Naive B cell (primary cell): ENCODE measurements at regions not wholly inside any gene's neighbourhood (a gene's known extent, or its start where the extent isn't known, plus 50 kb on each side); places are given as distances from the start of the nearest gene placed in this dataset.
"Not testable (repeated sequence)": the region's sequence is repeated elsewhere in the genome, so short reads cannot be mapped to it uniquely, and the experiment has no call there.

ENCODE experiments used
- ATAC-seq, 2 donors: fragments of 150-1000 bp; cut with Tn5 transposase; 2 replicates each; pipeline ENCODE4 v1.10.0; 2021; ENCODE audit warnings: low read depth in 2 of 2, mild to moderate bottlenecking in 2 of 2, moderate library complexity in 2 of 2
- DNase-seq: peaks from one replicate; pipeline ENCODE4 v3.0.0; 2022
- H3K27ac Mint-ChIP-seq, 6 donors: one replicate each; pipeline ENCODE4 v1.8.0; 2020 to 2022; ENCODE audit warnings: mild to moderate bottlenecking in 6 of 6, mixed read lengths in 6 of 6, moderate library complexity in 5 of 6, inconsistent platforms in 2 of 6
- H3K27me3 Mint-ChIP-seq, 3 donors: one replicate each; pipeline ENCODE4 v1.8.0; 2021 to 2022; ENCODE audit warnings: mixed read lengths in 3 of 3, mild to moderate bottlenecking in 1 of 3
- H3K36me3 Mint-ChIP-seq, 2 donors: one replicate each; pipeline ENCODE4 v1.8.0; 2020 to 2022; ENCODE audit warnings: mixed read lengths in 2 of 2, inconsistent platforms in 1 of 2, mild to moderate bottlenecking in 1 of 2
- H3K4me1 Mint-ChIP-seq, 3 donors: one replicate each; pipeline ENCODE4 v1.8.0; 2020 to 2022; ENCODE audit warnings: mixed read lengths in 3 of 3, inconsistent platforms in 1 of 3, mild to moderate bottlenecking in 1 of 3, moderate library complexity in 1 of 3
- H3K4me3 Mint-ChIP-seq, 8 donors: one replicate each; pipeline ENCODE4 v1.8.0; 2020 to 2022; ENCODE audit warnings: mild to moderate bottlenecking in 8 of 8, mixed read lengths in 8 of 8, moderate library complexity in 8 of 8, inconsistent platforms in 2 of 8
- H3K9me3 Mint-ChIP-seq, 7 donors: one replicate each; pipeline ENCODE4 v1.8.0; 2020 to 2022; ENCODE audit warnings: mixed read lengths in 7 of 7, mild to moderate bottlenecking in 5 of 7, inconsistent platforms in 2 of 7, moderate library complexity in 1 of 7

DNA sequence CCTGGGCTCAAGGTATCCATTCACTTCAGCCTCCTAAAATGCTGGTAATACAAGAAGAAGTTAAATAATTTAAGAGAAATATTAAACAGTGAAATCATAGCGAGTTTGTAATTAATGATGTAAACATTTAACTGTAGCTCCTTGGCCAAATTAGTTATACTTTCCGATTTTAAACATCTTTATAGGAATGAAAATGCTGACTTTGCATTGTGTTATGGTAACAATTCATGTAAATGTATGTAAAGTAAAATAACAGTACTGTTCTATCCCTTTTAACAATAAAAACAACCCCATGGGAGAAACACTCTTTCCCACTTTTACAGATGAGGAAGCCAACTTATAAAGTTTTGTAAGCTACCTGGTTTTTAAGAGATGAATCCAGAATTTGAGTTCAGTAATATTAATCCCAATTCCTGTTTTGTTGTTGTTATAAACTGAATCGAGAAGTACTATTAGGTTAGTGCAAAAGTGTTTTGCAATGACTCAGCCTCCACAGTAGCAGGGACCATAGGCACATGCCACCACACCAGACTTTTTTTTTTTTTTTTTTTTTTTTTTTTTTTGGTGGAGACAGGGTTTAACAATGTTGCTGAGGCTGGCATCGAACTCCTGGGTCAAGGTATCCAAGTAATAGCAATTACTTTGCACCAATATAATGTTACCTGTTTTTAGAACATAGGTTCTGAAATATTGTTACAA, 1360.4 kb downstream of the BRINP3 start:
- no peak overlapping the region for H3K27ac Mint-ChIP-seq
- ATAC-seq (no peak), DNase-seq (no peak)
- peaks cover 0 to 3% (median 0%) of the 10 kb centered on the region in 7 donors for H3K9me3 Mint-ChIP-seq
- H3K27me3 Mint-ChIP-seq = no peaks in the 10 kb centered on the region
- H3K4me1 Mint-ChIP-seq = no peaks in the 10 kb centered on the region
- no peak overlapping the region for H3K4me3 Mint-ChIP-seq
- no peaks in the 10 kb centered on the region for H3K36me3 Mint-ChIP-seq

DNA sequence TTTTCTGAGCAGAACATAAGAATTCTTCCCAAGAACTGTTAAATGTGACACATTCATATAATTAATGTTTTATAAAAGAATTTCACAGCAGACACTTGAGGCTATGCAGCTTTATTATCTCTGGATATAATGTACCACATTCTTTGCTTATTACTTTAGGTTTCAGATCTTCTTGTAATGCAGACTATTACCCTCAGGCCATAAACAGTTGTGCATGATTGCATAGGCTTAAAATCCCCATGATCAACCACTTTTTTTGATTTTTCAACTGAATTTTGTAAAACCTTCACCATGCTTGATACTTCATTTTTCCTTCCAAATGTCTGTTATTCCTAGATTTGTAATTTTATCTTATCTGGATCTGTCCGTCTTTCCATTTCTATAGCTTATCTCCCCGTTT, 1355.7 kb downstream of the BRINP3 start:
- H3K9me3 Mint-ChIP-seq = peaks cover 0 to 16% (median 3%) of the 10 kb centered on the region in 7 donors
- no peaks in the 10 kb centered on the region for H3K4me1 Mint-ChIP-seq
- ATAC-seq = no peak
- H3K27me3 Mint-ChIP-seq = no peaks in the 10 kb centered on the region
- no peak overlapping the region for H3K4me3 Mint-ChIP-seq
- H3K36me3 Mint-ChIP-seq = no peaks in the 10 kb centered on the region
- no peak for DNase-seq
- H3K27ac Mint-ChIP-seq = no peak overlapping the region

DNA sequence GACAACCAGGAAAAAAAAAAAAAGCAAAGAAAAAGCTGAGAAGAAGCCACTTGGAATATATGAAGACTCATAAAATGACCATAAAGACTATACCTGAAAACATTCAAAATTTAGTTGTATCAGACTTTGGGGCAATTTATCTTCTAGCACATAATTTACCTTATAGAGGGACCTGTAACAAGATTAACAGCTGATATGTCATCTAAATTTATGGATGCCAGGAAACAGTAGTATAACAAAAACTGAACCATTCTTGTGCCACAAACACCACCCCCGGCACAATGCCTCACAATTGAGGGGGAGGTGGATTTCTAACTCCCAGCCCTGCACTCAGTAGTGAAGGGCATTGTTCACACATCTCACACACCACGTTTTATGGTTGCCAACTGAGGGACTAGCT, 1352.0 kb downstream of the BRINP3 start:
- no peaks in the 10 kb centered on the region for H3K4me1 Mint-ChIP-seq
- no peaks in the 10 kb centered on the region for H3K27me3 Mint-ChIP-seq
- DNase-seq (no peak), ATAC-seq (no peak)
- H3K4me3 Mint-ChIP-seq = no peak overlapping the region
- peaks cover 0 to 16% (median 3%) of the 10 kb centered on the region in 7 donors for H3K9me3 Mint-ChIP-seq
- no peaks in the 10 kb centered on the region for H3K36me3 Mint-ChIP-seq
- no peak overlapping the region for H3K27ac Mint-ChIP-seq

- peaks cover 0 to 11% (median 0%) of the 10 kb centered on the region in 7 donors for H3K9me3 Mint-ChIP-seq
- no peak overlapping the region for H3K27ac Mint-ChIP-seq
- no peaks in the 10 kb centered on the region for H3K4me1 Mint-ChIP-seq
- DNase-seq (no peak), ATAC-seq (no peak)
- no peak overlapping the region for H3K4me3 Mint-ChIP-seq
- H3K27me3 Mint-ChIP-seq = no peaks in the 10 kb centered on the region
- no peaks in the 10 kb centered on the region for H3K36me3 Mint-ChIP-seq
Measured at GRCh38 chr1:189131576-189131975, 1346.1 kb downstream of the BRINP3 start.

DNA sequence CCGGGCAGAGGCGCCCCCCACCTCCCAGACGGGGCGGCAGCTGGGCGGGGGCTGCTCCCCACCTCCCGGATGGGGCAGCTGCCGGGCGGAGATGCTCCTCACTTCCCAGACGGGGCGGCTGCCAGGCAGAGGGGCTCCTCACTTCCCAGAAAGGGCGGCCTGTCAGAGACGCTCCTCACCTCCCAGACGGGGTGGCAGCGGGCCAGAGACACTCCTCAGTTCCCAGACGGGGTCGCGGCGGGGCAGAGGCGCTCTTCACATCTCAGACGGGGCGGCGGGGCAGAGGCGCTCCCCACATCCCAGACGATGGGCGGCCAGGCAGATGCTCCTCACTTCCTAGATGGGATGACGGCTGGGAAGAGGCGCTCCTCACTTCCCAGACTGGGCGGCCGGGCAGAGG, 1337.9 kb downstream of the BRINP3 start:
- DNase-seq, ATAC-seq, H3K27ac Mint-ChIP-seq, H3K9me3 Mint-ChIP-seq, H3K27me3 Mint-ChIP-seq, H3K4me3 Mint-ChIP-seq, H3K36me3 Mint-ChIP-seq, H3K4me1 Mint-ChIP-seq: not testable (repeated sequence)

DNA sequence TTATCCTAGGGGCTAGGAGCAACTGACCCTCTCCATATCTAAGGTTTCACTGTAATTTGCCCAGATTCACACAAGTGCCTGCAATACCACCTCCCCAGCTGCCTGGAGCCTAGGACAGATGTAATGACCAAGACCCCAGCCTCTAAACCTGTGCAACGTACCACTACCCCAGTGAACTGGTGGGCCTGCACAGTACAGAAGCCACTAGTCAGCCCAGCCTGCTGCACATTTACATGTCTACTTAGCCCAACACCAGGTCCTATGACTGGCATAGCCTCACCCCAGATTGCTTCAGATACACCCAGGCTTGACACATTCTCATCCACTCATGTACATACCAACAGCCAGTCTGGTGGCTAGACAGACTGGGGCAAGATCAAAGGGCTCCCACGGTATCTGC, 1336.6 kb downstream of the BRINP3 start:
- no peaks in the 10 kb centered on the region for H3K27me3 Mint-ChIP-seq
- H3K4me1 Mint-ChIP-seq = no peaks in the 10 kb centered on the region
- ATAC-seq (no peak), DNase-seq (no peak)
- H3K4me3 Mint-ChIP-seq = no peak overlapping the region
- no peaks in the 10 kb centered on the region for H3K36me3 Mint-ChIP-seq
- H3K9me3 Mint-ChIP-seq = peaks cover 0 to 5% (median 2%) of the 10 kb centered on the region in 7 donors
- H3K27ac Mint-ChIP-seq = no peak overlapping the region

DNA sequence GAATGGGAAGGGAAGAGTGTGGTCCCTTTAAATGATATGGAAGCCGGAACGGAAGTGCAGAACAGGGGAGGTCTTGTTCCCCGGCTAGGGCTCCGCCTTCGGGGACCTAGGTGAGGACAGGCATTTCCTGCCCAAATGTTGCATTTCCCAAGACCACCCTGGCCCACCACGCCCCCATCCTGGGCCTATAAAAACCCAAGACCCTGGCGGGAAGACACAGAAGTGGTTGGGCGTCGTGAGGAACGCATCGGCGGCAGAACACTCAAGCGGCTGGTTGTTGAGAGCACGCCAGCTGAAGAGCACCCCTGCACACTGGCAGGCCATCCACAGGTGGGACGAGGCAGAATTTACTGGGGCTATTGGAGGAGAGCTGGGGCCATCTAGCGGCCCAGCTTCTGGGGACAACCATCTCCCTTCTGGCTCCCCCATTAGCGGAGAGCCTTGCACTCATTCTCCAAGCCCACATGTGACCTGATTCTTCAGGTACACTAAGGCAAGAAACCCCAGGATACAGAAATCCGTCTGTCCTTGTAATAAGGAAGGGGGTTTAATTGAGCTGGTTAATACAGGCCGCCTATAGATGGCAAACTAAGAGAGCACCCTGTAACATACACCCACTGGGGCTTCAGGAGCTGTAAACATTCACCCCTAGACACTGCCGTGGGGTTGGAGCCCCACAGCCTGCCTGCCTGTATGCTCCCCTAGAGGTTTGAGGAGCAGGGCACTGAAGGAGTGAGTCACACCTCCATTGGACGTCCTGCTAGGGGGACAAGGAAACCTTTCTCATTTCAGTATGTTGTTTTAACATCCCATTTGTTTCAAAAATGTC, 1327.9 kb downstream of the BRINP3 start:
- ATAC-seq (no peak), DNase-seq (no peak)
- H3K36me3 Mint-ChIP-seq = no peaks in the 10 kb centered on the region
- H3K27ac Mint-ChIP-seq = no peak overlapping the region
- peak overlapping the region in 1 of 8 donors; percentile 36 for H3K4me3 Mint-ChIP-seq
- H3K27me3 Mint-ChIP-seq = no peaks in the 10 kb centered on the region
- H3K9me3 Mint-ChIP-seq = peaks cover 0 to 2% (median 0%) of the 10 kb centered on the region in 7 donors
- H3K4me1 Mint-ChIP-seq = no peaks in the 10 kb centered on the region

DNA sequence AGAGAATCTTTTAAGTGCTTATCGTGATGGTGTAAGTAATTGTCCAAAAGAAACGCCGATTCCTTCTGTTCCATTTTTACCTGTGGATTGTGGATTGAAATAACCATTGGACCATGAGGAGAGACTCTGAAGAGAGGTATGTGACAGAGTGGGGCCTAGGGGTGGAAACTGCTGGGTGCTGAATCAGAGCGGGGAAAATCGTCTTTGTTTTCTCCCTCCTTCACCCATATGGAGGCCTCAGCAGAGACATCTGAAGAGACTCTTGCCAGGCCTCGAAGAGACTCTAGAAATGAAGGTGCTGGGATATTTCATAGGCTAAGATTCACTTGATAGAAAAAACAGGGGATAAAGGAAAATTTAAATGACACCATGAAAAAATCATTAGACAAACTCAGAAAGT, 1327.0 kb downstream of the BRINP3 start:
- no peak overlapping the region for H3K27ac Mint-ChIP-seq
- no peaks in the 10 kb centered on the region for H3K4me1 Mint-ChIP-seq
- no peak for DNase-seq
- H3K27me3 Mint-ChIP-seq = no peaks in the 10 kb centered on the region
- no peak overlapping the region for H3K4me3 Mint-ChIP-seq
- no peaks in the 10 kb centered on the region for H3K36me3 Mint-ChIP-seq
- ATAC-seq = no peak
- H3K9me3 Mint-ChIP-seq = peaks cover 0 to 3% (median 1%) of the 10 kb centered on the region in 7 donors

GRCh38 chr1:189151361-189151760, 1326.3 kb downstream of the BRINP3 start:
- no peaks in the 10 kb centered on the region for H3K4me1 Mint-ChIP-seq
- no peak overlapping the region for H3K4me3 Mint-ChIP-seq
- DNase-seq (no peak), ATAC-seq (no peak)
- H3K9me3 Mint-ChIP-seq = peaks cover 0 to 7% (median 4%) of the 10 kb centered on the region in 7 donors
- no peaks in the 10 kb centered on the region for H3K27me3 Mint-ChIP-seq
- no peak overlapping the region for H3K27ac Mint-ChIP-seq
- no peaks in the 10 kb centered on the region for H3K36me3 Mint-ChIP-seq

DNA sequence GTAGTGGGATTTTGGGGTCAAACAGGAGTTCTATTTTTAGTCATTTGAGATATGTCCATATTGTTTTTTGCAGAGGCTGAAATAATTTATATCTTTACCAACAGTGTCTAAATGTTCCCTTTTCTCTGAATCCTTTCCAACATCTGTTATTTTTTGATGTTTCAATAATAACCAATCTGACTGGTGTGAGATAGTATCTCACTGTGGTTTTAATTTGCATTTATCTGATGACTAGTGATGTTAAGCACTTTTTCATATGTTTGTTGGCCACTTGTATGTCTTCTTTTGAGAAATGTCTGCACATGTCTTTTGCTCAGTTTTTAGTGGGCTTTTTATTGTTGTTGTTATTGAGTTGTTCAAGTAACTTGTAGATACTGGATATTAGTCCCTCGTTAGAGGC, 1325.0 kb downstream of the BRINP3 start:
- no peaks in the 10 kb centered on the region for H3K36me3 Mint-ChIP-seq
- H3K4me3 Mint-ChIP-seq = no peak overlapping the region
- H3K9me3 Mint-ChIP-seq = peaks cover 0 to 7% (median 4%) of the 10 kb centered on the region in 7 donors
- no peak overlapping the region for H3K27ac Mint-ChIP-seq
- ATAC-seq = no peak
- DNase-seq = no peak
- H3K4me1 Mint-ChIP-seq = no peaks in the 10 kb centered on the region
- no peaks in the 10 kb centered on the region for H3K27me3 Mint-ChIP-seq

DNA sequence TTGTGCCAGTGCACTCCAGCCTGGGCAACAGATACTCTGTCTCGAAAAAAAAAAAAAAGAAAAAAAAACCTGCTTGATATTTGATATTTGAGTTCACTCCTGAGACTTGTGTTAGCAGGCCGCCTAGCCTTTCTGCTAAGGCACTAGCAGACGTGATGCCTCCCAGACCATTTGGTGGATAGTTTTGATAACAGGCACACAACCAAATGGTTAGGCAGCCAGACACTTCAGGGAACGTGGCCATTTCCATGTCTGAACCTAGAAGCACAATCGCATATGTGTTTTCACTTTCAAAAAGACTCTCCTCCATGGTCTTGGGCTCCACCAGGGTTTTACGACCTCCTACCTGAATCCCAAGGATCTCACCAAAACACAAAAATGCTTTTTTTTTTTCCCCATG, 1319.5 kb downstream of the BRINP3 start:
- no peak for DNase-seq
- Mint-ChIP-seq H3K4me1 (no peaks in the 10 kb centered on the region), H3K27ac (no peak overlapping the region), H3K27me3 (no peaks in the 10 kb centered on the region), H3K4me3 (no peak overlapping the region), H3K36me3 (no peaks in the 10 kb centered on the region), H3K9me3 (peaks cover 2 to 11% (median 5%) of the 10 kb centered on the region in 7 donors)
- ATAC-seq = no peak

- DNase-seq = no peak
- Mint-ChIP-seq H3K27me3 (no peaks in the 10 kb centered on the region), H3K4me3 (no peak overlapping the region), H3K36me3 (no peaks in the 10 kb centered on the region), H3K9me3 (peaks cover 0 to 10% (median 8%) of the 10 kb centered on the region in 7 donors), H3K4me1 (no peaks in the 10 kb centered on the region), H3K27ac (no peak overlapping the region)
- no peak for ATAC-seq
Measured at GRCh38 chr1:189175889-189176288, 1301.8 kb downstream of the BRINP3 start.

DNA sequence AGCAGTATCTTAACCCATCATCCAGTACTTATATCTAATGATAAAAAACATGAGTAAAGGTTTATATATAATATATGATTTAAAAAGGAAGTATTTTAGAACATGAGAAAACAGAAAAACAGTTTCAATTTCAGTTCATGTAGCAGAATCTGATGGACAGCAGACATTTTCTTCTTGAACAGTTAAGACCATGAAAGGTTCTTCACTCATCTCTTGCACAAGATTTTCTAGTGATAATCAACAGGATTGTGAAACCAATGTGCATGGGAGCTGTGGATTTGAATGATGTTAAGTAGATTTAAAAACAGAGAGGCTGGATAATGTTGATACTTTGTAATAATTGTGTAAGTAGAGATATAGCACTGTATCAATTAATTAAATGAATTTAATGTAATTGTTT, 1297.6 kb downstream of the BRINP3 start:
- Mint-ChIP-seq H3K9me3 (peaks cover 0 to 5% (median 2%) of the 10 kb centered on the region in 7 donors), H3K36me3 (no peaks in the 10 kb centered on the region), H3K4me1 (no peaks in the 10 kb centered on the region), H3K4me3 (no peak overlapping the region), H3K27me3 (no peaks in the 10 kb centered on the region), H3K27ac (no peak overlapping the region)
- DNase-seq (no peak), ATAC-seq (no peak)

DNA sequence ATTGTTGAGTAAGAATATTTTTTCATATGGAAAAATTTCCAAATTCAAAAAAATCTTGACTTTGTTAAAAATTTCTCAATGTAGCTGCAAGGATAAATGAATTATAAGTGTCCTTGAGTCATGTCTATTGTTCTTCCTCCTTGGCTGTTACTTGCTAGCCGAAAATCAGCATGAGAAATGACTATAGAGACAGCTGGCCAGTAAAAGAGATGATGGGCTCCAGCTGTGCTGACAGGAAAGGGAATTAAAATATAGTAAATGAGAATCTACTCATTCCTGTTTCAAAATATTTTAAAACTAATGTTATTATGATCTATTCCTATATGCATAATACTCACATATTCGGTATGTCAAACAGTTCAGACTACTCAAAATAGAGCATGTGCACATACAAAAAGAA, 1292.6 kb downstream of the BRINP3 start:
- Mint-ChIP-seq H3K4me3 (no peak overlapping the region), H3K4me1 (no peaks in the 10 kb centered on the region), H3K9me3 (peaks cover 0 to 3% (median 0%) of the 10 kb centered on the region in 7 donors), H3K27me3 (no peaks in the 10 kb centered on the region), H3K27ac (no peak overlapping the region), H3K36me3 (no peaks in the 10 kb centered on the region)
- DNase-seq = no peak
- no peak for ATAC-seq
